C4-2B (cell line): ENCODE measurements at regions not wholly inside any gene's neighbourhood (a gene's known extent, or its start where the extent isn't known, plus 50 kb on each side); places are given as distances from the start of the nearest gene placed in this dataset.

Experiments
- CTCF ChIP-seq: fragments of 450-650 bp; conservative IDR thresholded peaks from 2 replicates; pipeline ENCODE4 v1.5.1; 2017; ENCODE audit warnings: mild to moderate bottlenecking
- ZFX ChIP-seq: fragments of 450-650 bp; IDR thresholded peaks from 2 replicates; pipeline ENCODE4 v1.6.1; 2017

DNA sequence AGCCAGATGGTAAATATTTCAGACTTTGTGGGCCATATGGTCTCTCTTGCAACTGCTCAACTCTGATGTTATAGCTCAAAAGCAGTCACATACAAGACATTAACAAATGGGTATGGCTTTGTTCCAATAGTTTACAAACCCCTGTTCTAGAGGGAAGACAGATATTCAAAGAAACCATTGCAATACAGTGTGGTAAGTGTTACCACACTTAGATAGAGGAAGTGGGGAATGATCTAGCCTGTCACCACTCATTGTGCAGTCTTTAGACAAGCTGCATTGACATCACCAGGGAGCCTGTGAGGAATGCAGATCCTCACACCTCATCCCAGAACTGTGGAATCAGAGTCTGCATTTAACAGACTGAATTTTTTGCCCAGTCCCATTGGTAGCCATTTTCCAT lies 80.0 kb upstream of the RGS6 start:
- TF ChIP-seq CTCF, result no peak
- TF ChIP-seq ZFX, result no peak
